ENCODE measurements at regions not wholly inside any gene's neighbourhood (a gene's known extent, or its start where the extent isn't known, plus 50 kb on each side); places are given as distances from the start of the nearest gene placed in this dataset.
"Not testable (repeated sequence)": the region's sequence is repeated elsewhere in the genome, so short reads cannot be mapped to it uniquely, and the experiment has no call there.

DNA sequence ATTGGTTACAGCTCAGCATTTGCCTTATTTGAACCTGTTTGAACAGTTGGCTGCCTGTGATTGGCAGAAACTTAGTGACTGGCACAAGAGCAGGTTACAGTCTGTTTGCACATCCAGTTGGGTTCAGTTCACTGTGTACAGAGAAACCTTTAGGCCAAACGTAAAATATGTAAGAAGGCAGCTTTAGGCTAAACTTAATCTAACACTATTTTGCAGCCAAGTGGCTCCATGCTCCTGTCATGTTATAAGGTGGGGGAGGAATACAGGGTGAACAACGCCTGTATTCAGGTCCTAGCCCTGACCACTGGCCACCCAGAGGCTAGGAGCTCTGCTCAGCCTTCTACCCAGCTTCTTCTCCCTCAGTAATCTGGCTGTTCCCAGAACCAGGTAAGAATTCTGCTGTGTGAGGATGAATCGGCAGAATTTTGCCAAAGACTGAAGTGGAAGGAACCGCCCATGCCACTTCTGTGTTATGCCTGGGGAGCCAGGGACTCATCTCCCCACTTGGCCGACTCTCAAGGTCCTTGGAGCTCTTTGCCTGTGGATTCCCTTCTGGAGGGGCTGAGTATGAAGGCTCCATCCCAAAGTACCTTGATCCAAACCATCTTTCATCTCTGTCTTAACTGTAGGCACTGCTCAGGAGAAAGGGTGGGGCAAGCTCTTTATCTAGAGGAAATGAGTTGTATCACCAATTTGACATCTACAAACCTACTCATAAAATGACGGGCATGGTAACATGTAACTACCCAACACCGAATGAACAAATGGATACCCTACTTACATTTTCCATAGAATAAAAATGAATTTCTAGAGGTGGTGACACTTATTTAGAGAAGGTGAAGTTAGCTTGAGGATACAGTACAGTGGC lies 164.4 kb upstream of the NAMPT start:
- DNase-seq (ENCODE audit: low read depth): no peak

GRCh38 chr7:106448346-106448991 lies 163.7 kb upstream of the NAMPT start:
- DNase-seq (ENCODE audit: low read depth): no peak

DNA sequence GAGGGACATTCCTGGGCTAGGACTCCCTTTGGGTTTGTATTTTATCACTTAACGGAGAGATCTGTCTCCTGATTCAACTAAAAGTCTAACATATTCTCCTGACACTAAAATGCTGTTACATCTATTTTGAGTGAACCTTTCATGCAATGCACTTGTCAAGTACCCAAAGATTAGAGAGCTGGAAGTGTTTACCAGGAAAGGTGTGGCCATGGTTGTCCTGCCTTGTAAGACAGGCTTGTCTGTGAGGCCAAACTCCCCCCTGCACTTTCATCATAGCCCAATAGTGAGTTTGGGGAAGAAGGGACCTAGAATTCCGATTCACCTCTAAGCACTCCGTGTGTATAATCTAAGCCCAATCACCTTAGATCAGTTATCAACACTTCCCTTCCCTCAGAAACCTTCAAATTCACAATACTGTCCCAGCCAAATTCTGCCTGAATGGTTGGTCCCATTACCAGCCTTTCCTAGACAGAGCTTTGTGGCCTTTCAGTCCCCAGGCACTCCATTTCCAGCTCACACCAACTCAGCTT lies 162.6 kb upstream of the NAMPT start:
- DNase-seq (ENCODE audit: low read depth): no peak

DNA sequence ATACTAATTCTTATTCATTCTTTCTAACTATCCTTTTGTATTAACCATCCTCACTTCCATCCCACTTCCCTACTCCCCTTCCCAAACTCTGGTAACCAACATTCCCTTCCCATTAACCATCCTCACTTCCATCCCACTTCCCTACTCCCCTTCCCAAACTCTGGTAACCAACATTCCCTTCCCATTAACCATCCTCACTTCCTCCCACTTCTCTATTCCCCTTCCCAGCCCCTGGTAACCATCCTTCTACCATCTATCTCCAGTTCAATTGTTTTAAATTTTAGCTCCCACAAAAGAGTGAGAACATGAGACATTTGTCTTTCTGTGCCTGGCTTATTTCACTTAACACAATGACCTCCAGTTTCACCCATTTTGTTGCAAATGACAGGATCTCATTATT lies 160.6 kb upstream of the NAMPT start:
- not testable (repeated sequence) for DNase-seq (ENCODE audit: low read depth)

DNA sequence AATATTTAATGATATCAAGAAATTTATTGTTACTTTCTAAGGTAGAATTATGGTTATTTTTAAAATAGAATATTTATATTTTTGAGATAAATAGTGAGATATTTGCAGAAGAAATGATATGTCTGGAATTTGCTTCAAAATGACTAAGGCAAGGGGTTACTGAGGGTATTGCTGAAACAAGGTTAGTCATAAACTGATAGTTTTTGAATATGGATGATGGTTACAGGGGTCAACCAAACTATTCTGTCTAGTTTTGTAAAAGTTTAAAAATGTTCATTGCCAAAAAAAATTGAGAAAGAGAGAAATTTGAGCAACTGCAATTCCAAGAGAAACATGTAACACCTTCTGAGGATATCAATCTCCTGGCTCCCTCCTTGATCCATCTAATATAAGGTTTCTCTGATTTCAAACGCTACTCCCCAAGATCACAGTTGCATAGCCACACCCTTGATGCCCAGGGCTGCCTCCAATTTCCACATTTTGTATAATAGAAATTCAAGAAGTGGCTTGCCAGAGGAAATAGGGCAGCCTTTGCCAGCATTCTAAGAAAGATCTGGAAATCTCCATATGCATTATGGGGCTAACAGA lies 159.4 kb upstream of the NAMPT start:
- no peak for DNase-seq (ENCODE audit: low read depth)

DNA sequence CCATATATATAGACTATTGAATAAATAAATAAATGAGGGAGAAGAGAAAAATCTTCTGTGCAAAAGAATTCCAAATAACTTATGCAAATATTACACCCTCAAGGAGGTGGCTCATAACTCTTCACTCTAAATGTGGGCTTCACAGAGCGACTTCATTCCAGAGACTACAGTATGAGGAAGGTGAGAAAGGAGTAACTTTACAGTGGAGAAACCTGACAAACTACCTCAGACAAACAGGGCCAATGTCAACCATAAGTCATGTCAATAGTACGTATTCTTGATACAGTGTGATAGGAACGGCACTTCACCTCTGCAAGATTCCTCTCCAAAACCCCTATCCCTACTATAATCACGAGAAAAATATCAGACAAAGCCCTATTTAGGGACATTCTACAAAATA lies 158.4 kb upstream of the NAMPT start:
- DNase-seq (ENCODE audit: low read depth): no peak

GRCh38 chr7:106442476-106442875 lies 157.7 kb upstream of the NAMPT start:
- DNase-seq (ENCODE audit: low read depth): no peak

DNA sequence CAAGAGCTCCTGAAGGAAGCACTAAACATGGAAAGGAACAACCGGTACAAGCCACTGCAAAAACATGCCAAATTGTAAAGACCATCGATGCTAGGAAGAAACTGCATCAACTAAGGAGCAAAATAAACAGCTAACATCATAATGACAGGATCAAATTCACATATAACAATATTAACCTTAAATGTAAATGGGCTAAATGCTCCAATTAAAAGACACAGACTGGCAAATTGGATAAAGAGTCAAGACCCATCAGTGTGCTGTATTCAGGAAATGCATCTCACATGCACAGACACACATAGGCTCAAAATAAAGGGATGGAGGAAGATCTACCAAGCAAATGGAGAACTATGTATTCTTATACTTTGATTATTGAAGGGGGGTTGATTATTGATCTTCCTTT lies 156.6 kb upstream of the NAMPT start:
- DNase-seq (ENCODE audit: low read depth): not testable (repeated sequence)

- DNase-seq (ENCODE audit: low read depth): not testable (repeated sequence)
Observed at GRCh38 chr7:106436933-106437332, 152.2 kb upstream of the NAMPT start.

GRCh38 chr7:106433377-106433776 lies 148.6 kb upstream of the NAMPT start:
- DNase-seq (ENCODE audit: low read depth): no peak

DNA sequence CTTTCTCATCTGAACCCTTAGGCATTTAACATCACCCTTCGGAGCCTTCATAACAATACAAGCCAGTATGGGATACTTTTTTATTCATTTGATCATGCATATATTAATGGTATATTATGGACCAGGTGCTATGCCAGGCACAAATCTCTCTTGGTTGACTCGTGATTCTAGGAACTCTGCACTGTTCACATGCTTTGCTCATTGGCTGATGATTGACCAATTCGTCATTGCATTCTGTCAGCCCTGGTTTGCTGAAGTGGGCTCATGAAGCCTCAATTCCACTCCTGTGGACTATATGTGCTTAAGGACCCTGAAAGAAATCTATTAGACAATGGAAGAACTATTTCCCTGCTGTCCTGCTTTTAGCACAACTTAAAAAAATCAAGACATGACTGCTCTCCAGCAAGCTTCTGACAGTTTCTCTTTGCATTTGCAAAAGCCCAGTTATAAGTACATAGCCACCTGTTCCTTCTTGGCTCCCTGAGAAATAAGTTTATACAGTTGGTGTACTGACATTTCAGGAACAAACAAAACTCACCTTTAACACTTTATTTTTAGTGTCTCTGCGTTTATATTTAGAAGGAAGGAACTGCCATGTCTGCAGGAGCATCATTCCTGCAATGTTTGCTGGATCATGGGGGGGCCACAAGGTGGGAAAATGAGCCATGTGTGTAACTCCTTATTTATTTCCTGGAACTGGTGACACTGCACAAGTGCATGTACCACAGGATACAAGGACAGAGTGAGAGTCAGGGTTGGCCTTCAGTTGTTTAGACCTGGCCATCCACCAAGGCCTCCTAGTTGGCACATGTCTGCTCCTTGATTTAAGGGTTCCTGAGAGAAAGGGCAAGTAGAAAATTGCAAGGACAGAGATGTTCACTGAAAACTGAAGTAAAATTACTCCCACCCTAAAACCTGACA lies 146.0 kb upstream of the NAMPT start:
- no peak for DNase-seq (ENCODE audit: low read depth)

DNA sequence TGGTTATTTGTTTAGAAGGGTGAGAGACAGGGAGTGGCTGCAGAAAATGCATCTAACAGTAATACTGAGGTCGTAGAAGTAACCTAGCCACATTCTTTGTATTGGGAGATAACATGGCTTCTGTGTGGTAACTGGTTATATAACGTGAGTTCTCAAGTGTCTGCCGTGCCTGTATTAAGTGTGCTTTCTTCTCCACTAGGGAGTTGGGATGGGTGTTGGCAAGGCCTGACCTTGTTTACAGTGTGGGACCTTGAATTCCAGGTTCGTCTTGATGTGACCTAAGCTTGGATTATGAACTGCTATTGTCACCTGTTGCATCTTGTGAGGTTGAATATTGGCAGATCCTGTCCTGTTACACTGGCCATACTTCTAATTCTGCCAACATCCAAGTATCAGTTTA lies 145.3 kb upstream of the NAMPT start:
- no peak for DNase-seq (ENCODE audit: low read depth)

- DNase-seq (ENCODE audit: low read depth): no peak
Observed at GRCh38 chr7:106426803-106427202, 142.0 kb upstream of the NAMPT start.

DNA sequence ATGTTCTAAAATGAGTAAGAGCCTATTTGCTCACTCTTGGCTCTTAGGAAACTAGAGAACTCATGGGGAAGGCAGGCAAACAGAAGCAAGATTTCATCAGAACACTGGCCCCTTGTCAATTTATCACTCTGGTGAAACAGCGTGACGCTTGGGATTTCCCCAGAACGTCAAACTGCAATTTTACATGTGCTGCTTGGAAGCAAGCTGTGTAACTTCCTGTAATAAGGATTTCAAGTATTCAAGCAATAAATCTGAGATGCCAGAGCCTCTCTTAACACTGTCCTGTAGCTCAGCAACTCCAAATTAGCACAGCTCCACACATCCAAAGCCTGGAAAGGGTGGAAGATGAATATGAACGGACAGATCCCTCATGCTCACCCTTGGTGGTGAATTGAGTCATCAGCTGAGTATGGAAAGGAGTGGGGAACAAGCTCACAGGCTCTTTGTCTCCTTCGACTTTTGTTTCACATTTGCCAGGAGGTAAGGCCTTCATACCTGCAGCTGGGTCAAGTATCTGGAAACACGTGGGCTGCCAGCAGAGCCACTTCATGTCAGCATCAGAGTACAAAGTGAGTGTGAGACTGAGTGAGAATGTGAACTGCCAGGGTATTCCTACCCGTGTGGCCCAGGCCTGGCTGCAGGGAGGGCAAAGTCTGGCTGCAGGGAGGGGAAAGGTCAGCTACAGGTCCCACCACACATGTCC lies 140.4 kb upstream of the NAMPT start:
- DNase-seq (ENCODE audit: low read depth): peak; percentile 56

DNA sequence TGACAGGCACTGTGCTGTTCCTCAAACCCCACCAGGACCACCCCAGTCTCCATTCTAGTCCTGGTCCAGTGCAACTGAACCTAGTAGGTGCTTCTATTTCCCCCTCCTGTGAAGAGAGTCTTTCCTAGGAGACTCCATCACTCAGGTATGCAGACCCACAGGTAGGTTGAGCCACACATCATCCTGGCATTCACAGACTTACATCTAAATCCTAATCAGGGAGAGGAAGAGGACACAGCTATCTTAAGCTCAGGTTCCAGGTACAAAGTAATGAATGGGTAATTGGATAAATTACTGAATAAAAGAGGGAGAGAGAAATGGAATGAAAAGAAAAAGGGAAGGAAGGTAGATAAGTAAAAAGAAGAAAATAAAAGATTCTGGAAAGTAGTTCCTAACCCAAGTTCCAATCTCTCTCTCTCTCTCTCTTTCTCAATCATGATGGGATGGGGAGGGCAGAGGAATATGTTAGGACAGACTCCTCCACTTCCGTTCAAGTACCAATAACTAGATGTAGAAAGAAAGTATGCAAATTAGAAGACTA lies 139.8 kb upstream of the NAMPT start:
- no peak for DNase-seq (ENCODE audit: low read depth)

- DNase-seq (ENCODE audit: low read depth): no peak
Observed at GRCh38 chr7:106423821-106424475, 139.2 kb upstream of the NAMPT start.

- no peak for DNase-seq (ENCODE audit: low read depth)
Observed at GRCh38 chr7:106423111-106423510, 138.3 kb upstream of the NAMPT start.

GRCh38 chr7:106421181-106421762 lies 136.5 kb upstream of the NAMPT start:
- no peak for DNase-seq (ENCODE audit: low read depth)

- no peak for DNase-seq (ENCODE audit: low read depth)
Observed at GRCh38 chr7:106420736-106421135, 136.0 kb upstream of the NAMPT start.

DNA sequence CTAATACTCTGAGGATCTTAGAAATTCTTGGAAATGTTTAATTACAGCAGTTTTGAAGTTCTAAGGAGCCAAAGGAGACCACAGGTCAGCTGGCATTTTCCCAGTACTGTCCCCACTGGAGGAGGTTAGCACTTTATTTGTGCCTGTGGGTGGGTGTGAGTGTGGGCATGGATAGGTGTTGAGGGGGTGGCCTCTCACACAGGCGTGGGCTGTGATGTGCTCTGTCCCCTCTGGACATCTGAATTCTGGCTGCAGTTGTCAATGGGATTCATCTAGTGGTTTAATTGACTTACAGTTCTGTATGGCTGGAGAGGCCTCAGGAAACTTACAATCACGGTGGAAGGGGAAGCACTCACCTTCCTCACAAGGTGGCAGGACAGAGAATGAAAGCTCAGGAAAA lies 135.4 kb upstream of the NAMPT start:
- no peak for DNase-seq (ENCODE audit: low read depth)
